K562 (cell line): ENCODE measurements at regions not wholly inside any gene's neighbourhood (a gene's known extent, or its start where the extent isn't known, plus 50 kb on each side); places are given as distances from the start of the nearest gene placed in this dataset.

ENCODE experiments used
- ATAC-seq: fragments of 200-7000 bp; cut with Tn5 transposase; 3 replicates; pipeline ENCODE4 v1.9.1; 2020; ENCODE audit warnings: moderate library complexity
- BruUV-seq: library from RNA; stranded (reverse); fragments of 400-500 nt; replicated peaks from 2 replicates; lab custom pipeline; 2021; lab: Mats Ljungman, UMichigan
- CTCF ChIA-PET: fragments of 300-600 bp; formaldehyde crosslinking; extraction: SDS; loops from one replicate; lab custom pipeline; 2021; ENCODE audit warnings: low intra/inter-chr PET ratio; lab: Yijun Ruan, JAX
- POLR2A ChIA-PET: fragments of 300-600, 350-650 bp; sonication (Branson Sonifier 250); formaldehyde crosslinking; extraction: SDS; loops from one replicate; lab custom pipeline; 2021; ENCODE audit warnings: antibody characterized with exemption, inconsistent platforms; lab: Yijun Ruan, JAX
- DNase-seq, 4 experiments: peaks; one replicate each; pipeline versions ENCODE4 v3.0.0 to v3.0.0-alpha.2; 2011 to 2018; ENCODE audit warnings: low spot score in 3 of 4, mixed read lengths in 3 of 4; ENCODE audit errors: extremely low read depth in 1 of 4
- FAIRE-seq: peaks from 2 replicates; lab custom pipeline; 2011; peaks lifted over from hg19 to GRCh38; lab: Jason Lieb, UNC
- H2AFZ ChIP-seq: 2 replicates; pipeline ENCODE4 v1.6.0; 2011; ENCODE audit warnings: low read depth, low read length, control low read depth, inconsistent platforms
- H3K27ac ChIP-seq: fragments of 200-600 bp; 3 replicates; pipeline ENCODE4 v1.8.0; 2011; ENCODE audit warnings: low read depth, mild to moderate bottlenecking, control low read depth, inconsistent platforms, low read length, moderate library complexity, mixed read lengths; ENCODE audit errors: extremely low read depth
- H3K27me3 ChIP-seq, 2 experiments: fragments of 300-600 bp in 1 of 2; 2 replicates in 1 of 2; 3 replicates in 1 of 2; pipeline versions ENCODE4 v1.6.0 to v1.8.0; 2011; ENCODE audit warnings: inconsistent platforms in 2 of 2, low read length in 2 of 2, mild to moderate bottlenecking in 1 of 2, mixed read lengths in 1 of 2, moderate library complexity in 1 of 2; ENCODE audit not compliant: control insufficient read depth in 2 of 2, insufficient read depth in 2 of 2
- H3K36me3 ChIP-seq: fragments of 300-600 bp; 3 replicates; pipeline ENCODE4 v1.8.0; 2011; ENCODE audit warnings: mild to moderate bottlenecking, low read length, inconsistent platforms; ENCODE audit not compliant: control insufficient read depth, insufficient read depth
- H3K4me1 ChIP-seq, 2 experiments: fragments of 200-600 bp in 1 of 2; replicated peaks in 1 of 2; 2 replicates in 1 of 2; 3 replicates in 1 of 2; pipeline versions ENCODE4 v1.5.1 to v1.8.0; 2011; ENCODE audit warnings: inconsistent platforms in 2 of 2, low read length in 2 of 2, mild to moderate bottlenecking in 1 of 2, mixed read lengths in 1 of 2, moderate library complexity in 1 of 2; ENCODE audit not compliant: control insufficient read depth in 2 of 2, insufficient read depth in 2 of 2
- H3K4me2 ChIP-seq: 2 replicates; pipeline ENCODE4 v1.6.1; 2011; ENCODE audit warnings: low read length, control low read depth, inconsistent platforms, mixed read lengths; ENCODE audit not compliant: insufficient read depth
- H3K4me3 ChIP-seq: fragments of 200-600 bp; sonication (generic), shearing (Covaris generic); 2 replicates; pipeline ENCODE4 v1.5.1; 2016; ENCODE audit warnings: control low read depth, inconsistent platforms
- H3K79me2 ChIP-seq: fragments of 200-600 bp; 3 replicates; pipeline ENCODE4 v1.8.0; 2011; ENCODE audit warnings: low read length, inconsistent platforms; ENCODE audit not compliant: control insufficient read depth, insufficient read depth
- H3K9ac ChIP-seq, 2 experiments: 2 replicates each; pipeline versions ENCODE4 v1.6.0 to v1.6.1; 2011; ENCODE audit warnings: low read depth in 2 of 2, low read length in 2 of 2, control low read depth in 1 of 2, inconsistent platforms in 1 of 2, mild to moderate bottlenecking in 1 of 2, mixed read lengths in 1 of 2; ENCODE audit not compliant: insufficient read depth in 1 of 2
- H3K9me1 ChIP-seq: one replicate; pipeline ENCODE4 v1.6.0; 2011; ENCODE audit warnings: inconsistent platforms, mild to moderate bottlenecking, low read length, moderate library complexity; ENCODE audit not compliant: control insufficient read depth, insufficient read depth
- H3K9me3 ChIP-seq: replicated peaks from 2 replicates; pipeline ENCODE4 v1.5.1; 2011; ENCODE audit warnings: low read depth, low read length, inconsistent platforms; ENCODE audit not compliant: control insufficient read depth, insufficient read depth
- H4K20me1 ChIP-seq: replicated peaks from 2 replicates; pipeline ENCODE4 v1.6.1; 2011; ENCODE audit warnings: low read length, inconsistent platforms, mixed read lengths; ENCODE audit not compliant: control insufficient read depth, insufficient read depth
- ESRRA ChIP-seq: fragments of 450-650 bp; IDR thresholded peaks from 2 replicates; pipeline ENCODE4 v1.6.1; 2014; ENCODE audit warnings: low read depth, mild to moderate bottlenecking, moderate library complexity, borderline replicate concordance
- SPI1 ChIP-seq: IDR thresholded peaks from 2 replicates; pipeline ENCODE4 v1.6.1; 2011; ENCODE audit warnings: low read depth, low read length, control low read depth, borderline replicate concordance
- TFAM ChIP-seq: fragments of 250-450 bp; sonication (Bioruptor Pico); conservative IDR thresholded peaks from 2 replicates; pipeline ENCODE4 v1.5.0; 2021; ENCODE audit warnings: mild to moderate bottlenecking, moderate library complexity
- ZNF766 ChIP-seq: fragments of 200-800 bp; sonication (Bioruptor generic); conservative IDR thresholded peaks from 2 replicates; pipeline ENCODE4 v1.6.1; 2016; ENCODE audit warnings: missing genetic modification characterization, missing compliant biosample characterization
- WGBS: fragments of 100-300 bp; shearing (Covaris generic); methylation state at CpG from one replicate; pipeline ENCODE4 v1.1.6; 2016; ENCODE audit warnings: low coverage, mixed read lengths; ENCODE audit not compliant: insufficient coverage; ENCODE audit errors: missing lambda C conversion rate; 5-methylcytosine and 5-hydroxymethylcytosine counted together
- in situ Hi-C: fragments of 300-500 bp; cut with MboI; formaldehyde crosslinking; loops from 4 replicates; pipeline ENCODE4 v1.15.0; 2018; ENCODE audit warnings: inconsistent platforms, mixed read lengths
- intact Hi-C: fragments of 100-400 bp; cut with micrococcal nuclease; formaldehyde crosslinking; loops from 2 replicates; pipeline ENCODE4 v1.14.2; 2022
- TF ChIP-seq, protein P1 (sequence below): fragments of 450-650 bp; IDR thresholded peaks from 2 replicates; pipeline ENCODE4 v1.6.1; 2014; ENCODE audit warnings: low read depth, mild to moderate bottlenecking, moderate library complexity, borderline replicate concordance

- TF ChIP-seq, protein P1, sequence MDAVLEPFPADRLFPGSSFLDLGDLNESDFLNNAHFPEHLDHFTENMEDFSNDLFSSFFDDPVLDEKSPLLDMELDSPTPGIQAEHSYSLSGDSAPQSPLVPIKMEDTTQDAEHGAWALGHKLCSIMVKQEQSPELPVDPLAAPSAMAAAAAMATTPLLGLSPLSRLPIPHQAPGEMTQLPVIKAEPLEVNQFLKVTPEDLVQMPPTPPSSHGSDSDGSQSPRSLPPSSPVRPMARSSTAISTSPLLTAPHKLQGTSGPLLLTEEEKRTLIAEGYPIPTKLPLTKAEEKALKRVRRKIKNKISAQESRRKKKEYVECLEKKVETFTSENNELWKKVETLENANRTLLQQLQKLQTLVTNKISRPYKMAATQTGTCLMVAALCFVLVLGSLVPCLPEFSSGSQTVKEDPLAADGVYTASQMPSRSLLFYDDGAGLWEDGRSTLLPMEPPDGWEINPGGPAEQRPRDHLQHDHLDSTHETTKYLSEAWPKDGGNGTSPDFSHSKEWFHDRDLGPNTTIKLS: no peak
- TF ChIP-seq TFAM (CRISPR knock-in tag): no peak
These were observed 122.4 kb upstream of the PLXNA2 start (continued) for GRCh38 chr1:208366559-208366958.

DNA sequence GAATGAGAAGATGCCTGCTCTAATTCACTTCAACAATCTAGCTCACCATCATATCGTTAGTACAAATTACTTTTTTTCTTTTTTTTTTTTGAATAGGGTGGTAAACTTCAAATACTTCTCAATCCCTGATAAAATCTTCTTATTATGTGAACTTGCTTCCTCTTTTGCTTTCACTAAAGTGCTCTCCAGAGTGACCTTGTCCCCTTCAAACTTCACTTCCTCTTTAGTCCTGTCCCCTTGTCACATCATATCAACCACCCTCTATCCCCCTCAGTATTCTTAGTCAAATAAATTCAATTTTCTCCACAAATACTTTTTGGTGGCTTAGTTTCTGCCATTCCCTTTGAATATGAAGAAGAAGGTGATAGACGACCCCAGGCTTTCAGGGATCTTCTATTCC lies 124.9 kb upstream of the PLXNA2 start:
- Histone ChIP-seq H3K4me3 (no peak overlapping the region), H3K9me1 (no peaks in the 10 kb centered on the region), H3K27me3 (no peaks in the 10 kb centered on the region), H4K20me1 (no peaks in the 10 kb centered on the region), H3K4me2 (no peak overlapping the region), H3K36me3 (no peaks in the 10 kb centered on the region), H3K27ac (no peak overlapping the region), H2AFZ (no peak overlapping the region), H3K79me2 (no peaks in the 10 kb centered on the region), H3K4me1 (no peaks in the 10 kb centered on the region), H3K9me3 (no peaks in the 10 kb centered on the region), H3K9ac (no peak overlapping the region)
- intact Hi-C loops (no loop called here), in situ Hi-C loops (no loop called here)
- CTCF ChIA-PET: no interaction called here
- FAIRE-seq (no peak), DNase-seq (no peak), ATAC-seq (no peak)
- no peak for TF ChIP-seq ZNF766 (CRISPR knock-in tag)
- peak; percentile 88 for TF ChIP-seq SPI1
- peak; percentile 54; the same call in 1 of the 2 replicates for TF ChIP-seq ESRRA
- WGBS: 2% methylated on average over 2 of the region's 2 CpGs
- POLR2A ChIA-PET: interaction anchor here (0.6 kb wide), 1 partner anchor 27 kb away, joined by 3 read pairs; no protein-coding TSS in a partner anchor
- BruUV-seq: no TSS peak
